ENCODE measurements at regions not wholly inside any gene's neighbourhood (a gene's known extent, or its start where the extent isn't known, plus 50 kb on each side); places are given as distances from the start of the nearest gene placed in this dataset.

DNA sequence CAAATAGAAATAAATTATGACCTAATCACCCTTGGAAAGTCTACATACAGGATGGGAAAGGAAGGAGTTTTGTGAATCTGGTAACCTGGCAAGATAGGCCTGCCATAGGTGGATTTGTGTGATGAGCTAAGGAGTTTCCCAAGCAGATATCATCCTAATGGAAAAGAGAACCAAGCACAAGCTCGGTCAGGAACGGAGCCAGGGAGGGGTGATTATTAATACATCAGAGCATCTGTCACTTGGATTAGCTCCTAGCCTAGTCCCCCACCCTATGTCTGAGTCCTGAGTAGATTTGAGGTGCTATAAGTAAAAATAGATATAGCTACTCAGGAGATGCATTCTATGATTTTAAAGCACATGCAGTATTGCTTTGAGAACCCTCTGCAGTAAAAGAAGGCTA lies 57.3 kb upstream of the SMARCA2 start:
- no peak for TF ChIP-seq RAD21 (IDR thresholded peaks at IDR 0.05; ENCODE audit: low read depth)
- TF ChIP-seq CREB1 (IDR thresholded peaks at IDR 0.05; ENCODE audit: low read depth), result no peak
- TF ChIP-seq FOXM1 (IDR thresholded peaks at IDR 0.05; ENCODE audit: borderline replicate concordance, low read depth), result no peak
- no peak for TF ChIP-seq REST (IDR thresholded peaks at IDR 0.05; ENCODE audit: low read depth)
- no peak for TF ChIP-seq TAF1 (IDR thresholded peaks at IDR 0.05; ENCODE audit: low read depth)
- TF ChIP-seq TEAD4 (IDR thresholded peaks at IDR 0.05), result no peak
- no peak for TF ChIP-seq EGR1 (IDR thresholded peaks at IDR 0.05)
- TF ChIP-seq, protein P1, sequence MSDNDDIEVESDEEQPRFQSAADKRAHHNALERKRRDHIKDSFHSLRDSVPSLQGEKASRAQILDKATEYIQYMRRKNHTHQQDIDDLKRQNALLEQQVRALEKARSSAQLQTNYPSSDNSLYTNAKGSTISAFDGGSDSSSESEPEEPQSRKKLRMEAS (IDR thresholded peaks at IDR 0.05), result no peak
- no peak for TF ChIP-seq EP300 (IDR thresholded peaks at IDR 0.05; ENCODE audit: borderline replicate concordance)
- TF ChIP-seq TCF12 (IDR thresholded peaks at IDR 0.05; ENCODE audit: low read depth), result no peak
- no peak for TF ChIP-seq YY1 (IDR thresholded peaks at IDR 0.05; ENCODE audit: low read depth)
- TF ChIP-seq ZBTB7A (IDR thresholded peaks at IDR 0.05; ENCODE audit: low read depth), result no peak
- no peak for TF ChIP-seq CEBPB (IDR thresholded peaks at IDR 0.05)
- no peak for TF ChIP-seq NFIC (IDR thresholded peaks at IDR 0.05)
